CD1c-positive myeloid dendritic cell (primary cell): ENCODE measurements at regions not wholly inside any gene's neighbourhood (a gene's known extent, or its start where the extent isn't known, plus 50 kb on each side); places are given as distances from the start of the nearest gene placed in this dataset.
"Not testable (repeated sequence)": the region's sequence is repeated elsewhere in the genome, so short reads cannot be mapped to it uniquely, and the experiment has no call there.

Experiments
- DNase-seq: peaks from one replicate; pipeline ENCODE4 v3.0.0-alpha.2; 2016; ENCODE audit errors: extremely low spot score

- no peak for DNase-seq
These were observed 258.6 kb downstream of the TLE1 start for GRCh38 chr9:81430727-81431126.

- DNase-seq = no peak
These were observed 261.5 kb downstream of the TLE1 start for GRCh38 chr9:81427870-81428269.

GRCh38 chr9:81424431-81424830, 264.9 kb downstream of the TLE1 start:
- no peak for DNase-seq

DNA sequence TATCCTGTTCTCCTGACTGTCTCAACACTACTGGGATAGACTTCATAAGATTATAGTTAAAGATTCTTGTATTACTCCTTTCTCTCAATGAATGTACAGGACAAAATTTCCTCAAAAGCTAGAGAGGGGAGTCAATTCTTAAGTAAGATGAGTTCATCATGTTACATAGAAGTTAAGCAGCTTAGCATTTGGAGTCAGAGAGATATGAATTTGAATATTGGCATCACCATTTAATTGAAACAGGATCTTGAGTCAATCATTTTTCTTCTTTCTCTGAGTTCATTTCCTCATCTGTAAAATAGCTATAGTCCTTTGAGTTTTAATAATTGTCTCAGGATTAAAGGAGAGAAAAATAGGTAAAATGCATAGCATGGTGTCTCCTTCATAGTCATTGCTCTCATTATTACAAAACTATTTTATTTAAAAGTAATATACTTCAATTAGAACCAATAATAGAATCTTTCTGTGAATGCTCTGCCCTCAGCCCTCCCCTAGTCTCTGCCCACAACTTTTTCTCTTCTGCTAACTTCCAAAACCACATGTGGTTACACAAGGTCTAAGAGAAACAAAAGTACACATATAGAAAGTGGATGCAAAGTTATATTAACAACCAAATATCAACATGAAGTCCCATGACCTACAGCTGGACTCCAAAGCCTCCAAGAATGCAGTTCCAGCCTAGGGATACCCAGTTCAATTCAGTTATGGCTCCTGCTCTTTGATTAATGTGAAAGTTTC, 265.6 kb downstream of the TLE1 start:
- peak; percentile 55 for DNase-seq

- not testable (repeated sequence) for DNase-seq
These were observed 268.3 kb downstream of the TLE1 start for GRCh38 chr9:81421090-81421489.

- DNase-seq = no peak
These were observed 269.3 kb downstream of the TLE1 start for GRCh38 chr9:81420024-81420423.

GRCh38 chr9:81417941-81418340, 271.4 kb downstream of the TLE1 start:
- DNase-seq = no peak

DNA sequence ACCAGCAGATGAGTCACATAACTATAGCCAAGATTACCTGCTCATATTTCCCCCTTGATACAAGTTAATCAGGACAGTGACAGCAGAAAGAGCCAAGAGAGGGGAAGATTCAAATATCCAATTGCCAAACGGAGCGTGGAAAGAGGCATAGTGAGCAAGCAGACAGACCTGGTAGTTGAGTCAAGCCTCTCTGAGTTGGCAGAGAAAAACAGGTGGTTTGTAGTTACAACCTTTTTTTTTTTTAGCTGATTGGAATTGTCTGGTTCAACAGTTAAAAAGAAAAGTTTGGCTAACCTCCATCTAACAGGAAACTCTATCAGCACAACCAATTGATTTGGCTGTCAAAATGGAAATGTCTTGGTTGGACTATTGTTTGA, 272.1 kb downstream of the TLE1 start:
- no peak for DNase-seq

DNA sequence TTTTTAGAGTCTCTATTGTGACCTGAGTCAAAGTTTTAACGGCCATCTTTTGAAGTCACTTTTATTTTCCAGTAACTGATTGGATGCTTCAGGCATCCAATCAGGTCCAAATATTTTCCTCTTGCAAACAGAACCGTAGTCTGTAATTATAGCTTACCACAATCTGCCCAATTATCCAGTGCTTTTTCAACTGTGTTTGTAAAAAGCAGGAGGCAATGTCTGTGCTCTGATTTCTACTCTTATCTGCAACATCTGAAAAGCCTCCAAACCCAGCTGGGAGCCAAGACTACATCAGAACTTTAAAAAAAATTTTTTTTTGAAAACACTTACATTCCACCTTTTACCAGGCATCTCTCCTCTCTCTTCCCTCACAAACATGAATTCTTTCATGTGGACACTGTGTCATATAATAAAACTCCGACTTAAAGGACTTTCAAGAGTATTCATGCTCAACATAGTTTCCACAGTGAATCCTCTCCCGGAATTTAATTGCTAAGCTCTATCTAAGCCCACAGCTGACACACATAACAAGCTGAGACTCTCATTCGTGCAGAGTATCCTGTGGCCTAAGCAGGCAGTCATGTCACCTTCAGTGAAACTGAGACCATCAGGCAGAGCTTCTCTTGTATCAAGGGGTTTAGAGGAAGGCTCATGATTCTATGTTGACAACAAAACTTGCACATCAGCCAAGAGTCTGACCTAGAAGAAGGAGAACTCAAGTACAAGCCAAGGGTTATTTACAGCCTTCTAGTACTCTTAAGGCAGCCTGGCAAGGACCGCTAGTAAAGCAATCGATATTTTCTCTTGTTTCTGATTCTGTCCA, 272.7 kb downstream of the TLE1 start:
- DNase-seq = no peak

DNA sequence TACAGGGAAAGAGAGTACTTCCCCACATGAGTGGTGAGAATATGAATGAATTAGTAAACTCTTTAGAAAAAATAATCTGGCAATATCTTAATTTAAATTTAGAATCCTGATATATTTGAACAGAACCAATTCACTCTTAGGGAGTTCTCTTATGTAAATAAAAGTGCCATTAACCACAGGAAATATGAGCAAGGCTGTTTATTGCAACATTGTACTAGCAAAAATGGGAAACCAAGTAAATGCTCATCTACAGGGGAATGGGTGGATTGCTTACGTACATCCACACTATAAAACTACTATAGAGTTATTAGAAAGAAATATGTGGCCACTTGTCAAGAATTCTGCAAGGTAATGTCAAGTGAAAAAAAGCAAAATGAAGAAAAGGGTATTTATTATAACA, 274.5 kb downstream of the TLE1 start:
- peak; percentile 9 for DNase-seq

DNA sequence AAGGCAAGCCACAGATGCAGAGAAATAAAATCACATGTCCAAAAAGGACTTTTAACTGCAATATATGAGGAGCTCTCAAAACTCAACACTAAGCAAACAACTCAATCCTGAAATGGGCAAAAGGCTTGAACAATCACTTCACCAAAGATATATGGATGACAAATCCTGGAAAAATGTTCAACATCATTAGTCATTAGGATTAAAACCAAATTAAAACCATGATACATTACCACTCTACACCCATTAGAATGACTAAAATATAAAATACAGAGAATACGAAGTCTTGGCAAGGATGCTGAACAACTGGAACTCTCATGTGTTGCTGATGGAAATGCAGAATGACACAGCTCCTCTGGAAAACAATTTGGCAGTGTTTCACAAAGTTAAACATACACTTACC, 277.4 kb downstream of the TLE1 start:
- DNase-seq = no peak

GRCh38 chr9:81410201-81410600, 279.1 kb downstream of the TLE1 start:
- no peak for DNase-seq

GRCh38 chr9:81408951-81409350, 280.4 kb downstream of the TLE1 start:
- DNase-seq = peak; percentile 85

DNA sequence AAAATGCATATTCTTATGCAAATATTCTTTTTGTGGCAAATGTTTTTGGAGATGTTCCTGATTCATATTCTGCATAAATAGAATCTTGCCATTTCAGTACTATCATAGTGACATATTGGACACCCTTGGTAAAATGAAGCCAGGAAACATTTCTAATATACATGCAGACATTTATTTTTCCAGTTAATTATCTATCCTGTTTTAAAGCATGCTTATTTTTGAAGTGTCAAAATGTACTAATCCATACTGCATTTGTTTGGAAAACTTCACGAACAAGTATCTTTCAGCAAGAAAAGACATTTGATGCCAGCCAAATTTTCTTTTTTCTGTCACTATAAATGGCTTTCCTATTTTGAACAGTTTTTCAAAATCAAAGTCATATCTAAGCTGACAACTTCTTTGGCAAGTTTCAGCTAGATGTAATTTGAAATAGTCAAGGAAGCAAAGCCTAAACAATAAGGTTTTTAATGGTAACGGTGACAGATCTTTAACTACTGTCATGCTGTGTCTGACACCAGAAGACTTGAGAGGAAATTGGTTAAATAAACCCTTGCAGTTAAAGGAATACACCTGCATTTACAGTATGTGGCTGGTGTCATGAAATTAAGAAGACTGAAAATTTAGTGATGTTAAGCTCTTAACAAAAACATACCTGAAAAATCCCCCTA, 284.3 kb downstream of the TLE1 start:
- DNase-seq = no peak

GRCh38 chr9:81397481-81398381, 291.6 kb downstream of the TLE1 start:
- no peak for DNase-seq

GRCh38 chr9:81396528-81396927, 292.8 kb downstream of the TLE1 start:
- no peak for DNase-seq

GRCh38 chr9:81395676-81396054, 293.7 kb downstream of the TLE1 start:
- DNase-seq = no peak

GRCh38 chr9:81394881-81395675, 294.3 kb downstream of the TLE1 start:
- DNase-seq = no peak

DNA sequence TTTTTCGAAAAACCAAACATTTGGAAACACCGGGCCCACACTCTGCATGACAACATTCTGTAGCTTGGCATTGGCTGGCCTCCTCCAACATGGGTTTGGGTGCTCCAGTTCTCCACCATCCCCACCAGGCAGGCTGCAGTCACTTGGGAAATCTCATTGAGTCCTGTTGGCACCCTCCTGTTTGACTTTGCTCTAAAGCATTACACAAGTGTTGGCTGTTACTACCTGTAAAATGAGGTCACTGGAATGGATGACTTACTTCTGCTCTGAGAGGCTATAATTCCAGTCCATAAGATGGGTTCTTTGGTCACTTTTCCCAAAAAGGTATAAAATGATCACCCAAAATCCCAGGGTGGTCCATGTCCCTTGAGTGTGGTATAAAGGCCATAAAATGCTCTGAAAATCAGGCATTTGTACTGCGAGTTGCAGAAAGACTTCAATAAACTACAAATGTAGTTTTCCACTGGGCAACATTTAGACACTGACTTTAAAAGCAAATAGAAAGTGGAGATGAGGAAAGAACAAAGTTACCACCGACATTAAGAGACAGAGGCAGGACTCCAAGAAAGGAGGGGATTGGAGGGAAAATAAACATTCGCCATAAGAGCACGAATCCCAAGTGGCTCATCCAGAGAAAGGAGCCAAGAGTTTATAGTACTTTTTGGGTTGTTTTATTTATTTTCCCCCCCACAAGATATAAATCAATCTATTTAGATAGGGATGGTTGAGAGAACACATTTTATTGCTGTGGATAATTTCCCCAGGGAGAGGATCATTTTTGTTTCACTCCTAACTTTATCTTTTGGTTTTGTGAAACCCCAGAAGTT, 295.1 kb downstream of the TLE1 start:
- DNase-seq = no peak

- no peak for DNase-seq
These were observed 297.9 kb downstream of the TLE1 start for GRCh38 chr9:81391457-81391825.
